B cell (primary cell): ENCODE measurements at regions not wholly inside any gene's neighbourhood (a gene's known extent, or its start where the extent isn't known, plus 50 kb on each side); places are given as distances from the start of the nearest gene placed in this dataset.

ENCODE experiments used
- ATAC-seq: fragments of 200-7000 bp; cut with Tn5 transposase; one replicate; pipeline ENCODE4 v1.10.0; 2021; ENCODE audit warnings: low read depth, mild to moderate bottlenecking, moderate number of reproducible peaks, moderate library complexity
- CTCF ChIA-PET: fragments of 350-600 bp; sonication (Branson Sonifier 250); formaldehyde crosslinking; loops from one replicate; lab custom pipeline; 2021; ENCODE audit warnings: antibody characterized with exemption, inconsistent platforms; lab: Charles Lee
- POLR2A ChIA-PET: fragments of 350-600 bp; sonication (Branson Sonifier 250); formaldehyde crosslinking; loops from one replicate; lab custom pipeline; 2021; ENCODE audit warnings: antibody characterized with exemption; lab: Charles Lee
- DNase-seq: peaks from one replicate; pipeline ENCODE4 v3.0.0; 2013
- H2AFZ ChIP-seq: 2 replicates; pipeline ENCODE4 v1.6.1; 2012; ENCODE audit warnings: mild to moderate bottlenecking, low read depth, low read length; ENCODE audit not compliant: insufficient read depth, poor library complexity, severe bottlenecking
- H3K27ac ChIP-seq, 2 donors: 1 replicate in 1 of 2; 2 replicates in 1 of 2; pipeline ENCODE4 v1.5.1; 2012 to 2013; ENCODE audit warnings: low read length in 2 of 2, mild to moderate bottlenecking in 2 of 2, moderate library complexity in 1 of 2
- H3K27me3 ChIP-seq, 4 experiments: fragments of 200-600 bp in 1 of 4; sonication (generic) in 1 of 4; replicated peaks in 1 of 4; 1 replicate in 2 of 4; 2 replicates in 2 of 4; pipeline versions ENCODE4 v1.6.1 to v1.7.0; 2013 to 2016; ENCODE audit warnings: low read length in 3 of 4, mild to moderate bottlenecking in 2 of 4, mixed read lengths in 1 of 4, moderate library complexity in 1 of 4; ENCODE audit not compliant: insufficient read depth in 4 of 4, control insufficient read depth in 3 of 4; ENCODE audit errors: control extremely low read depth in 1 of 4
- H3K36me3 ChIP-seq, 2 experiments: replicated peaks in 1 of 2; 1 replicate in 1 of 2; 2 replicates in 1 of 2; pipeline versions ENCODE4 v1.6.1 to v1.7.1; 2013; ENCODE audit warnings: low read length in 1 of 2; ENCODE audit not compliant: insufficient read depth in 2 of 2, control insufficient read depth in 1 of 2; ENCODE audit errors: control extremely low read depth in 1 of 2, extremely low read depth in 1 of 2
- H3K4me1 ChIP-seq, 2 donors: fragments of 200-600 bp in 1 of 2; sonication (generic) in 1 of 2; 1 replicate in 1 of 2; 2 replicates in 1 of 2; pipeline versions ENCODE4 v1.5.1 to v1.6.1; 2013 to 2017; ENCODE audit warnings: low read length in 2 of 2; ENCODE audit not compliant: control insufficient read depth in 2 of 2, insufficient read depth in 2 of 2
- H3K4me2 ChIP-seq: replicated peaks from 2 replicates; pipeline ENCODE3; 2012; ENCODE audit warnings: mild to moderate bottlenecking, low read depth, low read length; ENCODE audit not compliant: poor library complexity, severe bottlenecking
- H3K4me3 ChIP-seq, 5 experiments: fragments of 200-600 bp in 1 of 5; sonication (generic) in 1 of 5; 1 replicate in 3 of 5; 2 replicates in 2 of 5; pipeline versions ENCODE4 v1.5.1 to v1.7.0; 2011 to 2016; ENCODE audit warnings: low read length in 4 of 5, mild to moderate bottlenecking in 4 of 5, low read depth in 2 of 5, control low read depth in 1 of 5, moderate library complexity in 1 of 5; ENCODE audit not compliant: insufficient read depth in 1 of 5; ENCODE audit errors: control extremely low read depth in 1 of 5, extremely low read depth in 1 of 5
- H3K79me2 ChIP-seq: fragments of 200-600 bp; sonication (generic); one replicate; pipeline ENCODE4 v1.6.0; 2016; ENCODE audit warnings: low read length; ENCODE audit not compliant: control insufficient read depth, insufficient read depth
- H3K9ac ChIP-seq: fragments of 200-600 bp; sonication (generic); 2 replicates; pipeline ENCODE4 v1.6.1; 2017; ENCODE audit warnings: mild to moderate bottlenecking, low read length, moderate library complexity
- H3K9me3 ChIP-seq, 3 donors: one replicate each; pipeline versions ENCODE4 v1.6.1 to v1.7.1; 2013; ENCODE audit warnings: low read length in 2 of 3; ENCODE audit not compliant: control insufficient read depth in 2 of 3, insufficient read depth in 1 of 3; ENCODE audit errors: control extremely low read depth in 1 of 3
- H4K20me1 ChIP-seq: 2 replicates; pipeline ENCODE4 v1.6.0; 2012; ENCODE audit warnings: mild to moderate bottlenecking, low read length; ENCODE audit not compliant: insufficient read depth, control insufficient read depth, poor library complexity, severe bottlenecking
- H3K27ac Mint-ChIP-seq: one replicate; pipeline ENCODE4 v1.8.0; 2021; ENCODE audit warnings: mixed read lengths
- H3K27me3 Mint-ChIP-seq: one replicate; pipeline ENCODE4 v1.8.0; 2021; ENCODE audit warnings: mixed read lengths
- H3K4me1 Mint-ChIP-seq: one replicate; pipeline ENCODE4 v1.8.0; 2021; ENCODE audit warnings: mixed read lengths
- H3K4me3 Mint-ChIP-seq: one replicate; pipeline ENCODE4 v1.8.0; 2021; ENCODE audit warnings: mixed read lengths
- H3K9me3 Mint-ChIP-seq: one replicate; pipeline ENCODE4 v1.8.0; 2022; ENCODE audit warnings: mixed read lengths; ENCODE audit not compliant: insufficient read depth
- CTCF ChIP-seq: fragments of 200-600 bp; IDR thresholded peaks from one replicate; pipeline ENCODE4 v1.8.0; 2022; ENCODE audit warnings: antibody characterized with exemption, mild to moderate bottlenecking
- EZH2 ChIP-seq: IDR thresholded peaks from 2 replicates; pipeline ENCODE4 v1.6.1; 2012; ENCODE audit warnings: borderline replicate concordance, low read depth, mild to moderate bottlenecking, moderate library complexity, low read length; ENCODE audit not compliant: insufficient read depth, poor library complexity, severe bottlenecking
- WGBS: methylation state at CpG from one replicate; pipeline ENCODE4 v1.1.5; 2013; ENCODE audit warnings: missing lambda C conversion rate; ENCODE audit not compliant: insufficient coverage; 5-methylcytosine and 5-hydroxymethylcytosine counted together
- intact Hi-C: fragments of 100-400 bp; cut with micrococcal nuclease; formaldehyde crosslinking; loops from one replicate; pipeline ENCODE4 v1.10.0; 2022

GRCh38 chr2:22879009-22879863, 505.7 kb upstream of the KLHL29 start:
- no peak overlapping the region for H3K9ac ChIP-seq
- no peak overlapping the region for H3K4me2 ChIP-seq
- POLR2A ChIA-PET: no interaction called here
- Mint-ChIP-seq H3K27ac (no peak overlapping the region), H3K9me3 (peaks cover 3% of the 10 kb centered on the region), H3K27me3 (no peaks in the 10 kb centered on the region), H3K4me1 (no peaks in the 10 kb centered on the region), H3K4me3 (no peak overlapping the region)
- CTCF ChIA-PET: no interaction called here
- no peaks in the 10 kb centered on the region for H3K36me3 ChIP-seq
- ATAC-seq: no peak
- no peaks in the 10 kb centered on the region for H3K27me3 ChIP-seq
- no peak overlapping the region for H2AFZ ChIP-seq
- H4K20me1 ChIP-seq: no peaks in the 10 kb centered on the region
- intact Hi-C loops: no loop called here
- 87% methylated on average over 8 of the region's 13 CpGs for whole genome bisulfite sequencing
- H3K4me3 ChIP-seq: no peak overlapping the region
- TF ChIP-seq EZH2 (no peak), CTCF (no peak)
- DNase-seq: no peak
- peaks cover 0 to 3% (median 2%) of the 10 kb centered on the region in 3 donors for H3K9me3 ChIP-seq
- no peaks in the 10 kb centered on the region for H3K4me1 ChIP-seq
- H3K27ac ChIP-seq: no peak overlapping the region
- no peaks in the 10 kb centered on the region for H3K79me2 ChIP-seq

- intact Hi-C loops: no loop called here
- CTCF ChIA-PET: no interaction called here
- no peak overlapping the region for H3K27ac Mint-ChIP-seq
- Histone ChIP-seq H3K79me2 (no peaks in the 10 kb centered on the region), H3K36me3 (no peaks in the 10 kb centered on the region), H3K4me1 (no peaks in the 10 kb centered on the region), H3K27me3 (no peaks in the 10 kb centered on the region), H2AFZ (no peak overlapping the region), H3K9me3 (peaks cover 0 to 3% (median 2%) of the 10 kb centered on the region in 3 donors), H3K4me3 (no peak overlapping the region), H3K27ac (no peak overlapping the region), H4K20me1 (no peaks in the 10 kb centered on the region), H3K4me2 (no peak overlapping the region), H3K9ac (no peak overlapping the region)
- no peaks in the 10 kb centered on the region for H3K27me3 Mint-ChIP-seq
- DNase-seq (no peak), ATAC-seq (no peak)
- peaks cover 3% of the 10 kb centered on the region for H3K9me3 Mint-ChIP-seq
- TF ChIP-seq CTCF: no peak
- no peak for TF ChIP-seq EZH2
- no peaks in the 10 kb centered on the region for H3K4me1 Mint-ChIP-seq
- WGBS: 68% methylated on average over 3 of the region's 5 CpGs
- no peak overlapping the region for H3K4me3 Mint-ChIP-seq
- POLR2A ChIA-PET: no interaction called here
Measured at GRCh38 chr2:22880161-22880560, 504.8 kb upstream of the KLHL29 start.
